ENCODE measurements at regions not wholly inside any gene's neighbourhood (a gene's known extent, or its start where the extent isn't known, plus 50 kb on each side); places are given as distances from the start of the nearest gene placed in this dataset.

DNA sequence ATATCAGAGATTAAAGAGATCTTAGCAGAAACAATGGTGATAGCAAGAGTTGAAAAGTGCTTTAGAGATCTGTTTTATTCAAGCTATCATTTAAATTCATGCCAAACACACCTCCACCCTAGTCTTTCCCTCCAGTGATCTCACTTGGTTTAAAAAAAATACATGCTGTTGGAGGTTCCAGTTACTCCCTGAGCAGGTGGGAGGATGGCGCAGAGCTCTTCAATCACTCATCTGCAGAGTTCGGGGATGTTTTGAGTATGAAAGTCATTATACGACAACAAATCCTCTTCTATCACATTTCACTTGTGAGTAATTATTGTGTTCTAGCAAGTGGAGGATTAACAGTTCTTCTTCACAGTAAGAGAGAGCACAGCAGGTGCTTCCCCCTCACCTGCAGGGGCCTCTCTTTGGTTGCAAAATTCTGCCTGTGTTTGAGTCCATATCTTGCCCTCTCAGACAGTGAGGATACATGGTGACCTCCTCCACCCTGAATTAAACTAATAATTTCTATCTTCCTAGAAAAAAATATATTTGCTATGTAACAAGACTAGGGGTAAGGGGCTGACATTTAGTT is 376.7 kb downstream of the LIG4 start:
- TF ChIP-seq, protein P1, sequence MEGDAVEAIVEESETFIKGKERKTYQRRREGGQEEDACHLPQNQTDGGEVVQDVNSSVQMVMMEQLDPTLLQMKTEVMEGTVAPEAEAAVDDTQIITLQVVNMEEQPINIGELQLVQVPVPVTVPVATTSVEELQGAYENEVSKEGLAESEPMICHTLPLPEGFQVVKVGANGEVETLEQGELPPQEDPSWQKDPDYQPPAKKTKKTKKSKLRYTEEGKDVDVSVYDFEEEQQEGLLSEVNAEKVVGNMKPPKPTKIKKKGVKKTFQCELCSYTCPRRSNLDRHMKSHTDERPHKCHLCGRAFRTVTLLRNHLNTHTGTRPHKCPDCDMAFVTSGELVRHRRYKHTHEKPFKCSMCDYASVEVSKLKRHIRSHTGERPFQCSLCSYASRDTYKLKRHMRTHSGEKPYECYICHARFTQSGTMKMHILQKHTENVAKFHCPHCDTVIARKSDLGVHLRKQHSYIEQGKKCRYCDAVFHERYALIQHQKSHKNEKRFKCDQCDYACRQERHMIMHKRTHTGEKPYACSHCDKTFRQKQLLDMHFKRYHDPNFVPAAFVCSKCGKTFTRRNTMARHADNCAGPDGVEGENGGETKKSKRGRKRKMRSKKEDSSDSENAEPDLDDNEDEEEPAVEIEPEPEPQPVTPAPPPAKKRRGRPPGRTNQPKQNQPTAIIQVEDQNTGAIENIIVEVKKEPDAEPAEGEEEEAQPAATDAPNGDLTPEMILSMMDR (IDR thresholded peaks at IDR 0.05) = no peak
- Histone ChIP-seq H3K36me3 (no peaks in the 10 kb centered on the region), H3K4me3 (no peak overlapping the region), H3K4me1 (ENCODE audit: control insufficient read depth in 1 of 2, low read depth in 2 of 2) (no peaks in the 10 kb centered on the region), H3K9me3 (no peaks in the 10 kb centered on the region), H3K27ac (no peak overlapping the region), H3K27me3 (replicated peaks; ENCODE audit: insufficient read depth) (no peaks in the 10 kb centered on the region)
- DNase-seq (ENCODE audit: low spot score) (no peak), ATAC-seq (ENCODE audit: insufficient number of reproducible peaks, low FRiP score, low read depth) (no peak)

DNA sequence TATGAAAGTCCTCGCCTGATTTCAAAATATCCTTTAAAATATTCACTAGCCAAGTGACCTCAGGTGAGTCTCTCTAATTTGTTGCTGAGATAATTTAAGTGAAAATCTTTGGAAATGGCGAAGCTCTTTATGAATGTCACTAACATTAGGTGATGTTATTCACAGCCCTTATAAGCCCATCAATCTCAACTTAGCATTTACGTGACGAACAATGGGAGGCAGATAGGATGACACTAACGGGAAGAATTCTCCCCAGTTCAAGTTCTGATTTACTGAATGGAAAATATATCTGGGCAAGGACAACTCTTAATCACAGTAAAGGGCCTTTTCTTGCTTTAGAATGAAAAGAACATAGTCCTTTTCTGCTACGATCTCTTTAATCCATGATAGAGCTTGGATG is 378.7 kb downstream of the LIG4 start:
- TF ChIP-seq, protein P1 (IDR thresholded peaks at IDR 0.05) = no peak
- H3K4me1 ChIP-seq (ENCODE audit: control insufficient read depth in 1 of 2, low read depth in 2 of 2) = no peaks in the 10 kb centered on the region
- DNase-seq (ENCODE audit: low spot score) (no peak), ATAC-seq (ENCODE audit: insufficient number of reproducible peaks, low FRiP score, low read depth) (no peak)
- no peaks in the 10 kb centered on the region for H3K9me3 ChIP-seq
- H3K36me3 ChIP-seq = no peaks in the 10 kb centered on the region
- no peak overlapping the region for H3K27ac ChIP-seq
- no peaks in the 10 kb centered on the region for H3K27me3 ChIP-seq (replicated peaks; ENCODE audit: insufficient read depth)
- no peak overlapping the region for H3K4me3 ChIP-seq

DNA sequence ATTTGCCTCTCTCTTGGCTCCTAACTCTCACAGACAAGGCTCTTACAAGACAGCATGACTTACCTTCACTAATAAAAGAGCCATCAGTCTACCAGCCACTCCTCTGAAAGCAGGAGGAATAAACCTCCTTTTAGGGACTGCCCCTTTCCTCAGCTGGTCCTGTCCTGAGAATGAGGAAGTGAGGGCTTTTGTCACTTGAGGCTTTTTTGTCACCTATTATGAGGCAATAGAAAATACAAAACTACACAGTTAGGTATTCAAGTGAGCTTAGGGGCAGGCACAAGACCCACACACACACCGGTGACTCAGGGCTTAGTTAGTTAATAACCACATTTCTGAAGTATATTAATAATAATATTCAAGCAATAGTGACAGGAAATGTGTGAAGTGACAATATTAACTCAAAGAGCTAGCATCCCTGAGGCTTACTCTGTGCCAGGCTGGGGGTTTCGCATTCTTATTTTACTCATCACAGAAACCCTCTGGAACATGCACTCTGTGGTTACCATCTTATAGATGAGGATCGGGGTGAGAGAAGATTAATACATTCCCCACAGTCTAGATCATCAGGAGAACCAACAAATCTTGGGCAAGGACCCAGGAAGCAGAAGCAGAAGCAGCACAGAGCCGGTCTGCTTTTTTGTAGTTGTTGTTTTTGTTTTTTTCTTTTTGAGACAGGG is 379.9 kb downstream of the LIG4 start:
- Histone ChIP-seq H3K4me3 (no peak overlapping the region), H3K27ac (no peak overlapping the region), H3K27me3 (replicated peaks; ENCODE audit: insufficient read depth) (no peaks in the 10 kb centered on the region), H3K9me3 (no peaks in the 10 kb centered on the region), H3K36me3 (no peaks in the 10 kb centered on the region), H3K4me1 (ENCODE audit: control insufficient read depth in 1 of 2, low read depth in 2 of 2) (no peaks in the 10 kb centered on the region)
- TF ChIP-seq, protein P1 (IDR thresholded peaks at IDR 0.05) = no peak
- no peak for DNase-seq (ENCODE audit: low spot score)
- no peak for ATAC-seq (ENCODE audit: insufficient number of reproducible peaks, low FRiP score, low read depth)

DNA sequence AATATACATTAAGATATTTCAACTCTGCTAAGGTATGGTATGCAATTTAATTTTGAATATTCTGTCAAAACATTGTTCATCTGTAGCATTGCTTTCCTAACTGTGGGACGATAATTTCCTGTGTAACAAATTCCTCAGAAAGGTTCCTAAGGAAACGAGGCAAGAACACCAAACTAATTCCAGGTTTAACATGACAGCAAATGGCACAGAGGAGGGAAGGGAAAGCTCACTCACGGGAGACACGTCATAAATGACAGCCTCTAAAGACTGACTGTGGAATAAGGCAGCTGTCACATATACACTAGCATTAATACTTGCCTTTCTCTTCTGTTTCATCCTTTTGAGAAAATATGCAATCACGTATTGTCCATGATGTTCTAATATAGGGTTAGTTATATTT is 380.6 kb downstream of the LIG4 start:
- Histone ChIP-seq H3K27me3 (replicated peaks; ENCODE audit: insufficient read depth) (no peaks in the 10 kb centered on the region), H3K27ac (no peak overlapping the region), H3K4me1 (ENCODE audit: control insufficient read depth in 1 of 2, low read depth in 2 of 2) (no peaks in the 10 kb centered on the region), H3K9me3 (no peaks in the 10 kb centered on the region), H3K36me3 (no peaks in the 10 kb centered on the region), H3K4me3 (no peak overlapping the region)
- DNase-seq (ENCODE audit: low spot score) = no peak
- TF ChIP-seq, protein P1 (IDR thresholded peaks at IDR 0.05) = no peak
- ATAC-seq (ENCODE audit: insufficient number of reproducible peaks, low FRiP score, low read depth) = no peak

DNA sequence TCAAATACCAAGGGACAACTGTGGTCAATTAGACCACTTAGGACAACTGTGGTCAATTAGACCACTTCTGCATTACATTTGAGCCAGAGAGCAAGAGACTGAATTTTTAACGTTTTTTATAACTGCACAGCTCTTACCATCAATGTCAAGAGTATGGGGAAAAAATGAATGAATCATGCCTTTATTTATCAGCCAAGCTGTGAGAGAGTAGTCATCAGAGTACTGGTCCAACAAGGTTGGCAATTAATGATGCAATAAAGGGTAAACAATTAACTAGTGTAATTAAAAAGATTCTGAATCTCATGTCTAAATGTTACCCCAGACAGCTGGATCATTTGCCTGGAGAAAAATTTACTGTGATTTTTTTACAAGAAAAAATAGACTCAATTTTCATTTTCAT is 381.1 kb downstream of the LIG4 start:
- no peak for ATAC-seq (ENCODE audit: insufficient number of reproducible peaks, low FRiP score, low read depth)
- H3K27ac ChIP-seq = no peak overlapping the region

More for the DNA sequence above, 381.1 kb downstream of the LIG4 start:
- H3K4me3 ChIP-seq = no peak overlapping the region
- no peaks in the 10 kb centered on the region for H3K9me3 ChIP-seq
- no peak for DNase-seq (ENCODE audit: low spot score)
- no peaks in the 10 kb centered on the region for H3K27me3 ChIP-seq (replicated peaks; ENCODE audit: insufficient read depth)
- no peaks in the 10 kb centered on the region for H3K36me3 ChIP-seq
- TF ChIP-seq, protein P1 (IDR thresholded peaks at IDR 0.05) = no peak
- H3K4me1 ChIP-seq (ENCODE audit: control insufficient read depth in 1 of 2, low read depth in 2 of 2) = no peaks in the 10 kb centered on the region
